ENCODE measurements at regions not wholly inside any gene's neighbourhood (a gene's known extent, or its start where the extent isn't known, plus 50 kb on each side); places are given as distances from the start of the nearest gene placed in this dataset.

DNA sequence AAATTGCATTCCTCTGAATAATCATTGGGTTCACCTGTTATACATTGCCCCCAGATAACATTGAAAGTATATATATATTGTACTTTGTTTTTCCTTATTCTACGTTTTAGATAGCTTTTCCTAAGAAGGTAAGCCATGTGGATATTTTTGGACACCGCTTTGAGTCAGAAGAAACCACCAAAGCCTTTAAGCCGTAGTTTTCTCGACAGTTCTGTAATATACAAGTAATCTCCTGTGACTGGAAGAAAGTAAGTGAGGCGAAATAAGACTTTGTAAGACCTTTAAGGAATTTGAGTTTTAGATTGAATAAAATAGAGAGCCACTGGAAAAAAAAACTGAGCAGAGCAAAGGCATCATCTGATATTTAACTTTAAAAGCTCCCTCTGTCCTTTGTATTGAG is 1092.0 kb downstream of the DIPK2A start:
- Histone ChIP-seq H3F3A (ENCODE audit: insufficient read depth, low read length) (no peaks in the 10 kb centered on the region), H4K20me1 (ENCODE audit: insufficient read depth, low read length) (no peaks in the 10 kb centered on the region), H3K27ac (ENCODE audit: low read depth, low read length, poor library complexity, severe bottlenecking) (no peak overlapping the region), H3K9me3 (ENCODE audit: low read length) (no peaks in the 10 kb centered on the region), H3K4me3 (ENCODE audit: low read depth, low read length, poor library complexity, severe bottlenecking) (no peak overlapping the region), H3K4me1 (ENCODE audit: insufficient read depth, low read length, severe bottlenecking) (no peaks in the 10 kb centered on the region), H3K27me3 (ENCODE audit: insufficient read depth, low read length) (no peaks in the 10 kb centered on the region), H3K4me2 (ENCODE audit: low read length) (no peak overlapping the region), H2AFZ (ENCODE audit: low read length) (no peak overlapping the region), H3K36me3 (ENCODE audit: insufficient read depth, low read length) (no peaks in the 10 kb centered on the region), H3K9ac (ENCODE audit: low read length) (no peak overlapping the region), H3K9me2 (ENCODE audit: low read depth, low read length) (no peaks in the 10 kb centered on the region), H3K79me2 (ENCODE audit: insufficient read depth, low read length) (no peaks in the 10 kb centered on the region)
- TF ChIP-seq EZH2 (IDR thresholded peaks at IDR 0.05; ENCODE audit: borderline replicate concordance, low read length) = no peak
- TF ChIP-seq, protein P1, sequence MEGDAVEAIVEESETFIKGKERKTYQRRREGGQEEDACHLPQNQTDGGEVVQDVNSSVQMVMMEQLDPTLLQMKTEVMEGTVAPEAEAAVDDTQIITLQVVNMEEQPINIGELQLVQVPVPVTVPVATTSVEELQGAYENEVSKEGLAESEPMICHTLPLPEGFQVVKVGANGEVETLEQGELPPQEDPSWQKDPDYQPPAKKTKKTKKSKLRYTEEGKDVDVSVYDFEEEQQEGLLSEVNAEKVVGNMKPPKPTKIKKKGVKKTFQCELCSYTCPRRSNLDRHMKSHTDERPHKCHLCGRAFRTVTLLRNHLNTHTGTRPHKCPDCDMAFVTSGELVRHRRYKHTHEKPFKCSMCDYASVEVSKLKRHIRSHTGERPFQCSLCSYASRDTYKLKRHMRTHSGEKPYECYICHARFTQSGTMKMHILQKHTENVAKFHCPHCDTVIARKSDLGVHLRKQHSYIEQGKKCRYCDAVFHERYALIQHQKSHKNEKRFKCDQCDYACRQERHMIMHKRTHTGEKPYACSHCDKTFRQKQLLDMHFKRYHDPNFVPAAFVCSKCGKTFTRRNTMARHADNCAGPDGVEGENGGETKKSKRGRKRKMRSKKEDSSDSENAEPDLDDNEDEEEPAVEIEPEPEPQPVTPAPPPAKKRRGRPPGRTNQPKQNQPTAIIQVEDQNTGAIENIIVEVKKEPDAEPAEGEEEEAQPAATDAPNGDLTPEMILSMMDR (IDR thresholded peaks at IDR 0.05; ENCODE audit: low read length) = no peak

DNA sequence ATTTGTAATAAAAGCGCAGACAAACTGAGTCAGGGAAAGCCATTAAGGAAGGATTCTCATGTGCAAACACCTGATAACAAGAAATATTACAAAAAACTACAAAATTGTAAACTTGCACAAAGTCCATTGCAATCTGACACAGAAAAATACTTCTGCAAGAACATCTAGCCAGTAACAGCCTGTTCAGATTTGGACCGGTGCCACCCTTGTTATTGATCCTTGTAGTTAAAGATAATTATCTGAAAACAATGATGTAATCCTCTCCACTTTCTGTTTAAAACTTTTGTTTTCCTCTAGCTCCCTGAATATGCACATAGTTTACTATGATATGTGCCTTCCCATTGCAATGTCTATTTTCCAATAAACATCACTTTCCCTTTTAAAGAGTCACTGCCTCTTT is 1090.2 kb downstream of the PLOD2 start:
- no peaks in the 10 kb centered on the region for H3K9me3 ChIP-seq (ENCODE audit: low read length)
- TF ChIP-seq, protein P1 (IDR thresholded peaks at IDR 0.05; ENCODE audit: low read length) = no peak
- TF ChIP-seq EZH2 (IDR thresholded peaks at IDR 0.05; ENCODE audit: borderline replicate concordance, low read length) = no peak

DNA sequence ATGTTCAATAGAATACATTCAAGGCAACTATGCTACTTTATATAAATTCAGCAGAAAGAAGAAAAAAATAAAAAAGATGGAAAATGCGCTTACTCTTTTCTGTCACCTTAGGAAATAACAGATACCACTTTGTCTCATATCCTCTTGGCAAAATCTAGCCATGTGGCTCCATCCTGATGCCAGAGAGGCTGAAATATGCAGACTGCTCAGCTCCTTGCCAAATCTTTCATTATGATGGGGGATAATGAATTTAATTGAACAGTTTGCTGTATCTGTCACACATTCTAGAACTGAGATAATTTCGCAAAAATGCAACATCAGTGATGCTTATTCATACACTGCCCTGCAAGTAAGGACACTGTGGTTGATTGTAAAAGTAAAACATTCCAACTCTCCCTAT is 1081.5 kb downstream of the PLOD2 start:
- no peaks in the 10 kb centered on the region for H3K4me1 ChIP-seq (ENCODE audit: insufficient read depth, low read length, severe bottlenecking)
- H3K79me2 ChIP-seq (ENCODE audit: insufficient read depth, low read length) = no peaks in the 10 kb centered on the region
- H3K9ac ChIP-seq (ENCODE audit: low read length) = no peak overlapping the region

More for the DNA sequence above, 1090.2 kb downstream of the PLOD2 start:
- Histone ChIP-seq H2AFZ (ENCODE audit: low read length) (no peak overlapping the region), H3K9me2 (ENCODE audit: low read depth, low read length) (no peaks in the 10 kb centered on the region), H3K27ac (ENCODE audit: low read depth, low read length, poor library complexity, severe bottlenecking) (no peak overlapping the region), H3F3A (ENCODE audit: insufficient read depth, low read length) (no peaks in the 10 kb centered on the region), H3K9ac (ENCODE audit: low read length) (no peak overlapping the region), H3K27me3 (ENCODE audit: insufficient read depth, low read length) (no peaks in the 10 kb centered on the region), H3K4me2 (ENCODE audit: low read length) (no peak overlapping the region), H3K36me3 (ENCODE audit: insufficient read depth, low read length) (no peaks in the 10 kb centered on the region), H3K79me2 (ENCODE audit: insufficient read depth, low read length) (no peaks in the 10 kb centered on the region), H3K4me1 (ENCODE audit: insufficient read depth, low read length, severe bottlenecking) (no peaks in the 10 kb centered on the region), H3K4me3 (ENCODE audit: low read depth, low read length, poor library complexity, severe bottlenecking) (no peak overlapping the region), H4K20me1 (ENCODE audit: insufficient read depth, low read length) (no peaks in the 10 kb centered on the region)

More for the DNA sequence above, 1081.5 kb downstream of the PLOD2 start:
- no peak for TF ChIP-seq EZH2 (IDR thresholded peaks at IDR 0.05; ENCODE audit: borderline replicate concordance, low read length)
- TF ChIP-seq, protein P1 (IDR thresholded peaks at IDR 0.05; ENCODE audit: low read length) = no peak
- H3K4me3 ChIP-seq (ENCODE audit: low read depth, low read length, poor library complexity, severe bottlenecking) = no peak overlapping the region
- no peaks in the 10 kb centered on the region for H3K36me3 ChIP-seq (ENCODE audit: insufficient read depth, low read length)
- no peaks in the 10 kb centered on the region for H3K9me2 ChIP-seq (ENCODE audit: low read depth, low read length)
- H4K20me1 ChIP-seq (ENCODE audit: insufficient read depth, low read length) = no peaks in the 10 kb centered on the region
- no peaks in the 10 kb centered on the region for H3F3A ChIP-seq (ENCODE audit: insufficient read depth, low read length)
- H2AFZ ChIP-seq (ENCODE audit: low read length) = no peak overlapping the region
- no peak overlapping the region for H3K4me2 ChIP-seq (ENCODE audit: low read length)
- no peaks in the 10 kb centered on the region for H3K9me3 ChIP-seq (ENCODE audit: low read length)
- no peak overlapping the region for H3K27ac ChIP-seq (ENCODE audit: low read depth, low read length, poor library complexity, severe bottlenecking)
- no peaks in the 10 kb centered on the region for H3K27me3 ChIP-seq (ENCODE audit: insufficient read depth, low read length)
